ENCODE measurements at regions not wholly inside any gene's neighbourhood (a gene's known extent, or its start where the extent isn't known, plus 50 kb on each side); places are given as distances from the start of the nearest gene placed in this dataset.

- H3K27ac ChIP-seq = no peak overlapping the region
- no peak for ATAC-seq
- no peaks in the 10 kb centered on the region for H3K27me3 ChIP-seq
- no peak overlapping the region for H3K4me3 ChIP-seq
- intact Hi-C loops (cut with DNase I) = loop anchor here in 1 of 3 donors (10.0 kb wide), 1 partner anchor 181 kb away; no protein-coding TSS in a partner anchor
- no peak for FAIRE-seq
- TF ChIP-seq, protein P1, sequence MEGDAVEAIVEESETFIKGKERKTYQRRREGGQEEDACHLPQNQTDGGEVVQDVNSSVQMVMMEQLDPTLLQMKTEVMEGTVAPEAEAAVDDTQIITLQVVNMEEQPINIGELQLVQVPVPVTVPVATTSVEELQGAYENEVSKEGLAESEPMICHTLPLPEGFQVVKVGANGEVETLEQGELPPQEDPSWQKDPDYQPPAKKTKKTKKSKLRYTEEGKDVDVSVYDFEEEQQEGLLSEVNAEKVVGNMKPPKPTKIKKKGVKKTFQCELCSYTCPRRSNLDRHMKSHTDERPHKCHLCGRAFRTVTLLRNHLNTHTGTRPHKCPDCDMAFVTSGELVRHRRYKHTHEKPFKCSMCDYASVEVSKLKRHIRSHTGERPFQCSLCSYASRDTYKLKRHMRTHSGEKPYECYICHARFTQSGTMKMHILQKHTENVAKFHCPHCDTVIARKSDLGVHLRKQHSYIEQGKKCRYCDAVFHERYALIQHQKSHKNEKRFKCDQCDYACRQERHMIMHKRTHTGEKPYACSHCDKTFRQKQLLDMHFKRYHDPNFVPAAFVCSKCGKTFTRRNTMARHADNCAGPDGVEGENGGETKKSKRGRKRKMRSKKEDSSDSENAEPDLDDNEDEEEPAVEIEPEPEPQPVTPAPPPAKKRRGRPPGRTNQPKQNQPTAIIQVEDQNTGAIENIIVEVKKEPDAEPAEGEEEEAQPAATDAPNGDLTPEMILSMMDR (IDR thresholded peaks at IDR 0.05) = no peak
- H3K36me3 ChIP-seq = no peaks in the 10 kb centered on the region
- H3K4me1 ChIP-seq = no peaks in the 10 kb centered on the region
- 68 to 73% methylated on average over 4 of the region's 4 CpGs for WGBS, 2 donors
- no peak for DNase-seq
- H3K9me3 ChIP-seq = no peaks in the 10 kb centered on the region
Observed at GRCh38 chr21:35663856-35664606, 396.3 kb downstream of the SETD4 start.

- intact Hi-C loops (cut with DNase I) = no loop called here
- TF ChIP-seq, protein P1 (IDR thresholded peaks at IDR 0.05) = no peak
- no peaks in the 10 kb centered on the region for H3K27me3 ChIP-seq
- H3K36me3 ChIP-seq = no peaks in the 10 kb centered on the region
- no peak for DNase-seq
- no peak for FAIRE-seq
- no peaks in the 10 kb centered on the region for H3K9me3 ChIP-seq
- no peak overlapping the region for H3K4me3 ChIP-seq
- 72 to 79% methylated on average over 3 of the region's 3 CpGs for WGBS, 2 donors
- no peak overlapping the region for H3K27ac ChIP-seq
- peak in 2 of 4 donors; percentile 37 to 70 for ATAC-seq
- H3K4me1 ChIP-seq = no peaks in the 10 kb centered on the region
Observed at GRCh38 chr21:35658242-35658641, 402.1 kb downstream of the SETD4 start.

DNA sequence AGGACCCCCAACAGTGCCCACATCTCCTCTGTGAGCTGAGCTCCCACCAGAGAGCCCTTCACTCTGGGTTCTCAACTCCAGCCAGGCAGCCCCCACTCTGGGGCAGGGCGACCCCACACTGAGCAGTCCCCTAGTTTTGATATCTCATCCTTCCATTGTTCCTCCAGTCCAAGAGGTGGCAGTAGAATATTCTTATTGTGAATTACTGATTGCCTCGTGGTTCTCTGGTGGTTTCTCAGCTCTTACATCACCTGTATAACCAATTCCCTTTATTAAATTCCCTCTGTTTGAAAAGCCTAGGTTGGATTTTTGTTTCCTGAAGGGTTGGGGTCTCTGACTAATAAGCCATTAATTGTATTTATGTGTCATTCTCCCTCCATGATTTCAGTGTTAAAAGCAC lies 407.5 kb downstream of the SETD4 start:
- TF ChIP-seq, protein P1 (IDR thresholded peaks at IDR 0.05) = no peak
- peaks cover 0 to 7% (median 0%) of the 10 kb centered on the region in 3 donors for H3K4me1 ChIP-seq
- 63 to 69% methylated on average over 2 of the region's 2 CpGs for WGBS, 2 donors
- no peak for FAIRE-seq
- no peak for DNase-seq
- H3K36me3 ChIP-seq = no peaks in the 10 kb centered on the region
- H3K9me3 ChIP-seq = no peaks in the 10 kb centered on the region
- ATAC-seq = no peak
- H3K27me3 ChIP-seq = no peaks in the 10 kb centered on the region
- intact Hi-C loops (cut with DNase I) = no loop called here
- no peak overlapping the region for H3K27ac ChIP-seq
- H3K4me3 ChIP-seq = no peak overlapping the region

DNA sequence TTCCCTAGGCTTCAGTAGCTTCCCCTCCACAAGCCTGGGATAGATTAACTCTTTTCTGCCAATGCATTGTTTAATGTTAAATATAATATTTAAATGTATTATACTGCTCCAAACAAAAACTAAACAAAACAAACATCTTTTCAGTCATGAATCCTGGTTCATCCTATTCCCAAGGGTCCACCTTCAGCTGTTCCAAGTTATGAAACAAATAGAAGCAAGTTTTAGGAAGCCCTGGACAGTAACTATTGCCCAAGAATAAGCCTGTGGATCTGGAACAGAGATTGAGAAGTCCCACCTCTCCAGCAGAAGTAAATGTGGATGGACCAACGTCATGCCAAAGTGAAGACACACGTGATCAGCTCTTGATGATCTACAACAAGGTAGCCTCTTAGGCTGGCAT lies 408.1 kb downstream of the SETD4 start:
- Histone ChIP-seq H3K9me3 (no peaks in the 10 kb centered on the region), H3K27me3 (no peaks in the 10 kb centered on the region), H3K4me1 (peaks cover 0 to 7% (median 0%) of the 10 kb centered on the region in 3 donors), H3K4me3 (no peak overlapping the region), H3K36me3 (no peaks in the 10 kb centered on the region), H3K27ac (no peak overlapping the region)
- 84 to 91% methylated on average over 2 of the region's 2 CpGs for WGBS, 2 donors
- no peak for ATAC-seq
- TF ChIP-seq, protein P1 (IDR thresholded peaks at IDR 0.05) = no peak
- intact Hi-C loops (cut with DNase I) = no loop called here
- FAIRE-seq = no peak
- DNase-seq = no peak

- Histone ChIP-seq H3K4me3 (no peak overlapping the region), H3K9me3 (no peaks in the 10 kb centered on the region), H3K4me1 (peaks cover 0 to 7% (median 0%) of the 10 kb centered on the region in 3 donors), H3K27me3 (no peaks in the 10 kb centered on the region), H3K27ac (no peak overlapping the region), H3K36me3 (no peaks in the 10 kb centered on the region)
- intact Hi-C loops (cut with DNase I) = no loop called here
- WGBS, 2 donors = 49 to 53% methylated on average over 4 of the region's 4 CpGs
- TF ChIP-seq, protein P1 (IDR thresholded peaks at IDR 0.05) = no peak
- DNase-seq = no peak
- FAIRE-seq = no peak
- ATAC-seq = no peak
Observed at GRCh38 chr21:35651196-35651595, 409.1 kb downstream of the SETD4 start.

Data from pancreas (tissue), 10 donors.